Fibroblast of pulmonary artery (primary cell): ENCODE measurements at regions not wholly inside any gene's neighbourhood (a gene's known extent, or its start where the extent isn't known, plus 50 kb on each side); places are given as distances from the start of the nearest gene placed in this dataset.

Experiments
- DNase-seq: peaks from one replicate; pipeline ENCODE4 v3.0.0-alpha.2; 2010; ENCODE audit warnings: low read depth
- H3K4me3 ChIP-seq: replicated peaks from 2 replicates; pipeline ENCODE4 v1.5.1; 2011; ENCODE audit warnings: low read depth, mild to moderate bottlenecking, control low read depth, low read length, moderate library complexity
- TF ChIP-seq, protein P1 (sequence below): IDR thresholded peaks from 2 replicates; pipeline ENCODE4 v1.5.1; 2011; ENCODE audit warnings: mild to moderate bottlenecking, control low read depth, low read length, inconsistent platforms; ENCODE audit errors: missing control alignments

DNA sequence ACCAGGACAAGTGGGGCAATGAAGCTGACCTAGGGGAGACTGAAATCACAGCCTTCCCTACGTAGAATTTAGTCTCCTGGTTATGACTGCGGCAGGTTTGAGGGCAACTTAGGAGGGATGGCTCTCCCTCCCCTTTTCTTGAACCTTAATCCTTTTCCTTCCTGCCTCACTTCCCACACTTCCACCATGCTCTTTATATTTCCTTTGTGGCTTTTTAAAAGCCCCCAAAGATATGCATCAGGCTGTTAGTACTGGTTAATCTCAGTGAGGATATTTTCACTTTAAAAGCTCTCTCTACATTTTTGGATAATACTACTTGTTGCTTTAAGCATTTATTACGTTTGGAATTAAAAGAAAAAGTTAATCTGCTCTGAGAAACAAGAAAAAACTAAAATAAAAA, 339.2 kb downstream of the SOX2 start:
- H3K4me3 ChIP-seq: no peak overlapping the region
- TF ChIP-seq, protein P1, sequence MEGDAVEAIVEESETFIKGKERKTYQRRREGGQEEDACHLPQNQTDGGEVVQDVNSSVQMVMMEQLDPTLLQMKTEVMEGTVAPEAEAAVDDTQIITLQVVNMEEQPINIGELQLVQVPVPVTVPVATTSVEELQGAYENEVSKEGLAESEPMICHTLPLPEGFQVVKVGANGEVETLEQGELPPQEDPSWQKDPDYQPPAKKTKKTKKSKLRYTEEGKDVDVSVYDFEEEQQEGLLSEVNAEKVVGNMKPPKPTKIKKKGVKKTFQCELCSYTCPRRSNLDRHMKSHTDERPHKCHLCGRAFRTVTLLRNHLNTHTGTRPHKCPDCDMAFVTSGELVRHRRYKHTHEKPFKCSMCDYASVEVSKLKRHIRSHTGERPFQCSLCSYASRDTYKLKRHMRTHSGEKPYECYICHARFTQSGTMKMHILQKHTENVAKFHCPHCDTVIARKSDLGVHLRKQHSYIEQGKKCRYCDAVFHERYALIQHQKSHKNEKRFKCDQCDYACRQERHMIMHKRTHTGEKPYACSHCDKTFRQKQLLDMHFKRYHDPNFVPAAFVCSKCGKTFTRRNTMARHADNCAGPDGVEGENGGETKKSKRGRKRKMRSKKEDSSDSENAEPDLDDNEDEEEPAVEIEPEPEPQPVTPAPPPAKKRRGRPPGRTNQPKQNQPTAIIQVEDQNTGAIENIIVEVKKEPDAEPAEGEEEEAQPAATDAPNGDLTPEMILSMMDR: no peak
- no peak for DNase-seq

- no peak overlapping the region for H3K4me3 ChIP-seq
- no peak for DNase-seq
- TF ChIP-seq, protein P1: no peak
Measured at GRCh38 chr3:182052332-182052731, 340.6 kb downstream of the SOX2 start.

DNA sequence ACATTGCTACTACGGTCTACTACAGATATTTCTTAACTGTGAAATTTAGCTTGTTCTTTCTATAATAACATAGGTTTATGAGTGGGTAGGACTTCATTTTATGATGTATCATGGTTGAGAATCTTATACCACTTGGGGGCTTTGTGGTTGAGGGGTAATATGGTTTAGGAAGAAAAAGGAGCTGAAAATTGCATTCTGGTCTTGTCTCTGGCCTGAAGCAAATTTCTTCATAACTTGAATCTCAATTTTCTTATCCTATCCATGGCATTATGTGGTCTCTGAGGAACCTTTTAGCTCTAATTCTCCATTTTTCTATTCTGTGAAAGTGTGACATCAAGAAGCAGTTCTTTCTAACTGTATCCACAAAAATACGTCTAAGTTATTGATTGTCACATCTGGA, 341.0 kb downstream of the SOX2 start:
- no peak for DNase-seq
- TF ChIP-seq, protein P1: no peak
- no peak overlapping the region for H3K4me3 ChIP-seq

DNA sequence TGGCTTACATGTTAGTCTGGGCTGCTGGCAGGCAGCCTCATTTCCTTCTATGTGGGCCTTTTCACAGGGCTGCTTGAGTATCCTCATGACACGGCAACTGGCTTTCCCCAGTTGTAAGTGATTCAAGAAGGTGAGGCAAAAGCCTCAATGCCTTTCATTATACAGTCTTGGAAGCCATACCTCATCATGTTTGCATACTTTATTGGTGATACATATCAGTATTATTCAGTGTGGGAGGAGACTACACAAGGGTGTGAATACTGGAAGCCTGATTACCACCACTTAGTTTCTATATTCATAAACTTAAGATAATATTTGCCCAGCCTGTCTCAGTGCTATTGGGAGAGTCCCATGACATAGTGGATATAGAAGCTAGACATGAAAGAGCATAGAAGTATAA, 346.8 kb downstream of the SOX2 start:
- DNase-seq: no peak
- no peak overlapping the region for H3K4me3 ChIP-seq
- TF ChIP-seq, protein P1: no peak

GRCh38 chr3:182063742-182064141, 352.0 kb downstream of the SOX2 start:
- TF ChIP-seq, protein P1: no peak
- no peak overlapping the region for H3K4me3 ChIP-seq
- DNase-seq: no peak

GRCh38 chr3:182067423-182067822, 355.7 kb downstream of the SOX2 start:
- H3K4me3 ChIP-seq: no peak overlapping the region
- no peak for DNase-seq
- TF ChIP-seq, protein P1: no peak

- DNase-seq: no peak
- TF ChIP-seq, protein P1: no peak
- no peak overlapping the region for H3K4me3 ChIP-seq
Measured at GRCh38 chr3:182078316-182078715, 366.6 kb downstream of the SOX2 start.
